NCI-H510A (cell line): ENCODE measurements at regions not wholly inside any gene's neighbourhood (a gene's known extent, or its start where the extent isn't known, plus 50 kb on each side); places are given as distances from the start of the nearest gene placed in this dataset.
"Not testable (repeated sequence)": the region's sequence is repeated elsewhere in the genome, so short reads cannot be mapped to it uniquely, and the experiment has no call there.

Experiments used
- DNase-seq: peaks from one replicate; lab custom pipeline; 2025; lab: John Stamatoyannopoulos, UW

- DNase-seq = no peak
These were observed 664.0 kb upstream of the EEF2KMT start for GRCh38 chr16:5761592-5761991.

DNA sequence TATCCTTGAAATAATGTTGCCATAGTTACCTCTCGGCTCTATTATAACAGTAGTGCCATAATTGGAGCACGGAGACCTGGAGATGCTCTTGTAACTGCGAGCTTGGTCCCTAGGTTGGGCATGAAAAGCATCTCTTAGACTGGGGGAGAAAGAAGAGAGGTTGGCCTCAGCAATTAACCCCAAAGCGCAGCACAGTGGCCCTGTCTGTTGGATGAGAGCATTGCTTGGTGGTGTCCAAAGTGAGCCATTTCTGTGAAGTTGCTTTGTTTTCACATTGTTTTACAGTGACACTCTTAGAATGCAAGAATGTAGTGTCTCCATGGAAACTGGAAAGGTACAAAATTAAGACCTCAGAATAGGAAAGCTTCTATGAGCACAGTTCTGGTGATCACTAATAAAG is 660.7 kb upstream of the EEF2KMT start:
- no peak for DNase-seq

GRCh38 chr16:5756969-5757368 is 659.4 kb upstream of the EEF2KMT start:
- DNase-seq = no peak

GRCh38 chr16:5753381-5753780 is 655.8 kb upstream of the EEF2KMT start:
- no peak for DNase-seq

DNA sequence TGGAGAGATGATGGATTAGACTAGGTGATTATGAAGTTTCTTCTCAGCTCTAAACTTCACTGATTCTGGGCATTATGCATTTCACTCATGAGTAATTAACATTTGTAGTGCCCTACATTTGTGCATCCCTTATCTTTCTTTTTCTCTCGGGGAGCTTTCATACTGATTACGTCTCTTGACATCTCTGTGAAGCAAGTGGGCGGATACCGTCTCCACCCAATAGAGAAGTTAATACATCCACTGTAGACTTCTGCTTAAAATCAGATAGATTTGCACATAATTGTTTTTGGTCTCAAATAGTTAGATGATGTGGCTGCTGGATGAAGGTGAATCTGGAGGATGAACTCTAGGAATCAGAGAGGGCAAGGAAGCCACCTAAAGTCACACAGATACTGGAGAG is 653.6 kb upstream of the EEF2KMT start:
- no peak for DNase-seq

DNA sequence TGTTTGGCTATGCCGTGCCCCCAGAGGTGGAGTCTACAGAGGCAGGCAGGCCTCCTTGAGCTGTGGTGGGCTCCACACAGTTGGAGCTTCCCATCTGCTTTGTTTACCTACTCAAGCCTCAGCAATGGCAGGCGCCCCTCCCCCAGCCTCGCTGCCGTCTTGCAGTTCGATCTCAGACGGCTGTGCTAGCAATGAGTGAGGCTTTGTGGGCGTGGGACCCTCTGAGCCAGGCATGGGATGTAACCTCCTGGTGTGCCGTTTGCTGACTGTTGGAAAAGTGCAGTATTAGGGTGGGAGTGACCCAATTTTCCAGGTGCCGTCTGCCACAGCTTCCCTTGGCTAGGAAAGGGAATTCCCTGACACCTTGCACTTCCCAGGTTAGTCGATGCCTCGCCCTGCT is 652.8 kb upstream of the EEF2KMT start:
- not testable (repeated sequence) for DNase-seq

DNA sequence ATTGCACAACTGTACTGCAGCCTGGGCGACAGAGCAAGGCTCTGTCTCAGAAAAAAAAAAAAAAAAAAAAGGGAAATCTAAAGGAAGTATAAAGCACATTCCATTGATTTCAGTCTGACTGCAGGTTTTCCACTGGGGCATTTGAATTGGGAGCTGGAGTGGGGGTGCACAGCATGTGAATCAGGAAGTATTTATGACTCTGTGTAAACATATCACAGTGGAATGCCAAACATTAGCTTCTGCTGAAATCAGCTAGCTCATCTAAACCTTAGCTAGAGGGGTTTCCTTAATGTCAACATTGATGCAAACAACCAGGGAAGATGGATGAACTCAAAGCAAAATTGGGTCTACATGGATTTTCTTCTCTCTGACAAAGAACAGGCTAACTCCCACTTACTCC is 641.0 kb upstream of the EEF2KMT start:
- DNase-seq = no peak

DNA sequence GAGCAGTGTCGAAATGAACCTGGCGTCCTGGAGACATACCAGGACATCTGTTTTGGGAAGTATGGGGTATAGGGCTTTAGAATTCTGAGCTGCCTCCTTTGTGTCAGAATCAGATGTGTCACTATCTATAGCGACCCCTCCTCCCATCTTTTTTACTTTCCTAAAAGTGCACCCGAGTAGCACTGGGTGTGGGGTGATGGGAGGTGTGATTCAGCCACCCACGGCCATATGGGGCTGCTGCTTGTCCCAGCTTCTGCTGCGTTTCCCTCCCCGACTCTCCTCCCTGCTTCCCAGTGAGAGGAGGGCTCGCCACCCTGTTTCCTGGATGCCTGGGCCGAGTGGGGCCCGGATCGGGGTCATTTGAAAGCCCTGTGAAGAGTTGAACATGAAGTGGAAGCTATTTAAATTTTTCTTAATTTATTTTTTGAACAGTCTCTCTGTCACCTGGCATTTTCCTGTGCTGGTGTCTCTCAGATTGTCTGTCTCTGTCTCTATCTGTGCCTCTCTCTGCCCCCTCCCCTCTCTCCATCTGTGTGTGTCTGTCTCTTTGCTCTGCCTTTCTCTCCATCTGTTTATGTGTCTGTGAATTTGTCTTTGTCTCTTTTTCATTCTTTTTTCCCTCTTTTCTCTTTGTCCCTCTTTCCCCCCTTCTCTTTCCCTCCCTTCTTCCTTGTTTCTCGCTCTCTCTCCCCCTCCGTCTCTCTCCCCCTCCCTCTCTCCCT is 638.8 kb upstream of the EEF2KMT start:
- DNase-seq = no peak

DNA sequence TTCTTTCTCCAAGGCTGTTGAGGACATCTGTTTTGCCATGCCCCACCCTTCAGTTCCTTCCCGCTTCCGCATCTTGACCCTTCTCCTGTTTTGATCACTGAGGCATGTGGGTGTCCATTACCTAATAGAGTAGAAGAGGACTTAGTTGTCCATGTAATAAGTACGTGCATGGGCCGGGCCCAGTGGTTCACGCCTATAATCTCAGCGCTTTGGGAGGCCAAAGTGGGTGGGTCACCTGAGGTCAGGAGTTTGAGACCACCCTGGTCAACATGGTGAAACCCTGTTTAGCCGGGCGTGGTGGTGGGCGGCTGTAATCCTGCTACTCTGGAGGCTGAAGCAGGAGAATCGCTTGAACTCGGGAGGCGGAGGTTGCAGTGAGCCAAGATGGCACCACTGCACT is 637.8 kb upstream of the EEF2KMT start:
- no peak for DNase-seq

DNA sequence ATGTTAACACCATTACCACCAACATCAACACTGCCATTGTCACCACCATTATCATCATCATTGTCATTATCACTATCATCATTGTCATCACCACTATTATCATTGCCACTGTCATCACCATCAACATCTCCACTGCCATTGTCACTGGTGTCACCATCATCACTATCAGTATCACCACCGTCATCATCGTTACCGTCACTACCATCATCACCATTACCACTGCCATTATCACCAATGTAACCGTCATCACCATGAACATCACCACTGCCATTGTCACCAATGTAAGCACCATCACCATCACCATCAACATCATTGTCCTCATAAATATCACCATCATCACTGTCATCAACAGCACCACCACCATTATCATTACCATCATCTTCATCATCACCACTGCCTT is 633.2 kb upstream of the EEF2KMT start:
- no peak for DNase-seq

GRCh38 chr16:5722116-5722619 is 624.6 kb upstream of the EEF2KMT start:
- DNase-seq = no peak

- DNase-seq = no peak
These were observed 617.6 kb upstream of the EEF2KMT start for GRCh38 chr16:5715155-5715554.

DNA sequence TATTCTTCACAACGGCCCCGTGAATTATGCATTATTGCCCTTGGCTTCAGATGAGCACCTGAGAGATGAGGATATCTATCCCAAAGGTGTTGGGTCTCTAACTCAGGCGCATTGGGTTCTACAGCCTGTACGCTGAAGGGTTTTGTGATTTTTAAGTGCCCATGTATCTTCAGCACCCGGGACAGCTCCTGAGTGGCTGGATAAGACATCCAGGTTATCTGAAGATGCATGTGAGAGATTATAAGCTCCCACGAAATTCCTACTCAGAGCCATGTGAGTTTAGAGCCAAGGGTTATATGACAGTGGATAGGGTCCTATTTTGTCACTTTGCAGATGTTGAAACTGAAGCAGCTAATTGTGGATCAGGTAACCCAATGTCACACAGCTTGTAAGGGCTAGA is 612.3 kb upstream of the EEF2KMT start:
- DNase-seq = no peak

- no peak for DNase-seq
These were observed 608.6 kb upstream of the EEF2KMT start for GRCh38 chr16:5706211-5706610.

- no peak for DNase-seq
These were observed 606.7 kb upstream of the EEF2KMT start for GRCh38 chr16:5704271-5704670.

DNA sequence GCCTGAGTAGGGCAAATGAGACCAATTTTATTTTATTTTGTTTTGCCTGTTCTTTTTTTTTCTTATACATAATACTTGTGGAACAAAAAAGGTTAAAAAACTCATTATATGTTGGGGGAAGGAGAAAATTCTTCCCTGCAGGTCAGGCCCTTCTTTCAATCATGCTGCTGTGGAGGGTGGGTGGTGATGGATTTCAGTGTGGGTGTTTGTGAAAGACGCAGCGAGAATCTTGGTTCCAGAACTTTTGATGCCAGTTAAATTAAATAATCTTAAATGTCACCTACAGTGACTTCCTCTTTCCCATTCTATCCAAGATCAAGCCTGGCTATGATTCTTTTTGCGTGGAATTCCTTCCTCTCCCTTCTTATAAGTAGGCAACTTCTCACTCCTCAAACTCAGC is 595.8 kb upstream of the EEF2KMT start:
- DNase-seq = no peak

- DNase-seq = no peak
These were observed 584.4 kb upstream of the EEF2KMT start for GRCh38 chr16:5681966-5682365.

GRCh38 chr16:5678371-5678770 is 580.8 kb upstream of the EEF2KMT start:
- DNase-seq = no peak

GRCh38 chr16:5671421-5671820 is 573.8 kb upstream of the EEF2KMT start:
- no peak for DNase-seq

- no peak for DNase-seq
These were observed 572.6 kb upstream of the EEF2KMT start for GRCh38 chr16:5670198-5670597.

DNA sequence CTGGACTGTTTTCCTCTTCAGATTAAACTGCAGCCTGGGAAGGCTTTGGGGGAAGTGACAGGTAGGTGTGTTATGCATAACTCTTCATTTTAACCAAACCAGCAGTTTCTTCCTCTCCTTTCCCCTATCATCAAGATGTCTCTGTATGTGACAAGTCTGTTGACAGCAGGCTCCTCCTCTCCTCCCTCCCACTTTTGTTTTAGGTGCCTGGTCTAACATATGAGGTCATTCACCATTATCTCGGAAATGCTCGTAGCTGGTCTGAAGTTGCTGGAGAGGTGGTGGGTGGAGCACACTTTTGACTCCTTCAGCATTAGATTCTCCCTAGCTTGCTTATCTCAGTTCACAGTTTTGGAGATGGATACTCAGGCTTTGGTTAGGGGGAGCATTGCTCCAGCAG is 571.0 kb upstream of the EEF2KMT start:
- no peak for DNase-seq

- DNase-seq = no peak
These were observed 568.2 kb upstream of the EEF2KMT start for GRCh38 chr16:5665834-5666233.

- DNase-seq = no peak
These were observed 556.2 kb upstream of the EEF2KMT start for GRCh38 chr16:5653789-5654188.

DNA sequence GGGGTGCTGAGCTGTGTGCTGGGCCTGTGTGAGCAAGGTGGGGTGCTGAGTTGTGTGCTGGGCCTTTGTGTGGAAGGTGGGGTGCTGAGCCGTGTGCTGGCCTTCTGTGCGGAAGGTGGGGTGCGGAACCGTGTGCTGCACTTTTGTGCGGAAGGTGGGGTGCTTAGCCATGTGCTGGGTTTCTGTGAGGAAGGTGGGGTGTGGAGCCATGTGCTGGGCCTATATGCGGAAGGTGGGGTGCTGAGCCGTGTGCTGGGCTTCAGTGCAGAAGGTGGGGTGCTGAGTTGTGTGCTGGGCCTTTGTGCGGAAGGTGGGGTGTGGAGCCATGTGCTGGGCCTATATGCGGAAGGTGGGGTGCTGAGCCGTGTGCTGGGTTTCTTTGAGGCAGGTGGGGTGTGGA is 555.4 kb upstream of the EEF2KMT start:
- DNase-seq = no peak
